HG02571 (cell line): ENCODE measurements at regions not wholly inside any gene's neighbourhood (a gene's known extent, or its start where the extent isn't known, plus 50 kb on each side); places are given as distances from the start of the nearest gene placed in this dataset.
"Not testable (repeated sequence)": the region's sequence is repeated elsewhere in the genome, so short reads cannot be mapped to it uniquely, and the experiment has no call there.

ENCODE experiments used
- ATAC-seq: cut with Tn5 transposase; IDR thresholded peaks from one replicate; pipeline ENCODE4 v1.9.1; 2021; ENCODE audit warnings: mild to moderate bottlenecking, moderate library complexity; ENCODE audit not compliant: unreplicated experiment

DNA sequence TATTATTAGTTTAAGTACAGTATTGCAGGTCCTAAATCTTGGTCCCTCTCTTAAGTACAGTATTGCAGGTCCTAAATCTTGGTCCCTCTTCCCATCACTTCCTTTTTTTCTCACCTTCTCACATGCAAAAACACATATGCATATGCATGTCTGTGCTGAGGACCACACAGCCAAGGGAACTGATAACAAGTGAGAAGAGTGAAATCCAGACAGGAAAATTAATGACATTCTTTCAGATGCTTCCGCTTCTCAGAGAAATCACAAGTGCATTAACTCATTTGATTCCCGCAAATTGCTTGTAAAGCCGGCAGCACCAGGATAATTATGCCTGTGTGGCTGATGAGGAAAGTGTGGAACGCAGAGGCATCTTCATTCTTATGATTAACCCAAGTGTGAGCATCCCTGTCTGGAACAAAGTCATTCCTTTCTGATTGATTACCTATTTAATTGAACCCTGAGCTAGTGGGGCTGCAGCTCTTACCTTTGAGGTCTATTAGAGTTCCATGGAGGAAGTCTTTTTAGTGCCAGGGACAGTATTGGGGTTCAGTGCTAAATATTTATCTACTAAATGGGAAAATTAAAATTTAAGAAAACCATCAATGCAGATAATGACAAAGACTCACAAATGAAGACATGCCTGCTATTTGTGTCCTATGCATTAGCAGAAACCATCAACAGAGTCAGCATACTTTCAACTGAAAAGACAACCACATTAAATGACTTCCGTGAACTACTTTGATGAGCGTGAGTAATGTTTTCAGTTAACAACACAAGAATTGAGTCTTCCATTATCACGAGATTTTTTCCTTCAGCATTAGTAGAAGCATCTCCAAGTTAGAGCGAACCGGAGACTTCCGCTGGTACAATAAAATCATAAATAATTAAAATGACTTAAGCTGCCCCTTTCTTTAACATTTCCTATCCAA is 220.4 kb upstream of the SLC35G4 start:
- no peak for ATAC-seq

DNA sequence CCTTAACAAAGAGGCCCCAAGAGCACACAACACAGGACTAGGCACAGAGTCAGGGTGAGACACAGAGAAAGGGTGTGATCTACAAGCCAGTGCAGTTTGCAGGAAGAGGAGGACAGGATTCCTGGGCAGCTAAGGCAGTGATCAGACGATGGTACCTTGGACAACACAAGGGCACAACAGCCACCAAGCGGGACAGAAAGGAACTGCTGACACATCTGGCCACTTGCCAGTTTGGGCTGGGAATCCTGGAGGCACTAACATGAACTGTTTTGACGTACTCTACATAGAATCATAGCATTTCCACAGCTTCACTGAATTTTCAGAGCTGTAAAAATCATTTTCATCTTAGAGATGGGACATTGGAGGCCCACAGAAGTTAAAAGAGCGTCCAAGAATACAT is 221.5 kb upstream of the SLC35G4 start:
- no peak for ATAC-seq

DNA sequence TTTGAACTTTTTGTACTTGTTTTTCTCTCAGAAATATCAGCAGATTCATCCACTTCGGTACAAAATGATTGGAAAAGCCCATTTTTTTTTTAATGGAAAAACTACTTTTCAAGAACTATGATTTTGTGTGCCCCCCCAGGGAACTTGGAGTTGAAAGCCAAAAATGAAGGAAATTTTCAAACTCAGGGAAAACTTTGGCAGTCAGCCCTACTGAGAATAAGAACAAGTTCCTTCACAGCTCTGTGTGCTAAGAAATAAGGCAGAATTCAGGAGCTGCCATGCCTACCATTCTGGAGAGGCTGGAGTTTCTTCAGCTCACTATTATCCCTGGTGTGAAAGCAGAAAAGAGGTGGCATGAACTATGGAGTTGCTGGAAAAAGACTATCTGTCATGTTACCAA is 226.0 kb upstream of the SLC35G4 start:
- no peak for ATAC-seq

DNA sequence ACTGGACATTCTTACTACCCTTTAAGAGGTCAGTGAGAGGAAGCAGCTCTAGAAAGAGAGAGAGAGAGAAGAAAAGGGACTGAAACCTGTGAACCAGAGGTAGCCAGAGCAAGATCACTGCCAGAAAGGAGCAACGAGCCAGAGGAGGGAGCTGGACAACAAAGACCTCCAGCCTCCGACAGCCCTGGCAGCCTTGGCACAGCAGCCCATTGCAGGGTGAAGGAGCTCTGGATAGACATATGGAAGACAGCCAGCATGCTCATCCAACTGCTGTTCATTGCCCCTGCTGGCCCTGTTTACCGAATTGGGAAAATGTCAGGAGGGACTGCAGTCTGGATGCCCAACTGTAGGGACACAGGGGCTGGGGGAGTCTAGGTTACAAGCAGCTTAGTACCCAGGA is 228.4 kb upstream of the SLC35G4 start:
- ATAC-seq, result no peak

DNA sequence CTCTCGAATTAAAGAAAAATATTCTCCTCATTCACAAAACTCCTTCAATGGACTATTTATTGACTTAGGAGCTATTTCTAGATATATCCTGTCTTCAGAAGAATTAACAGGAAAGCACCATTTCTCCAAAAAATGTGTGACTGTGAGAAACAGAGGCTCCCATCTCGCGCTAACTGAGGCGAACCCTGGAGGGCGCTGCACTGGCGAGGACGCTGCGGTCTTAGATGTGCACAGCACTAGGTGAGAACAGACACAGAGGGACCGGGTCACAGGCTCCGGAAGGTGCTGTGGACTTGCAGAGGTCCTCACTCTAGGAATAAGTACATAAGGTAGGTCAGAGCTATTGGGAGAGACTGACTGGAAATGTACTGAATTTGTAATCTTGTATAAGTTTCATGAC is 229.7 kb upstream of the SLC35G4 start:
- no peak for ATAC-seq

DNA sequence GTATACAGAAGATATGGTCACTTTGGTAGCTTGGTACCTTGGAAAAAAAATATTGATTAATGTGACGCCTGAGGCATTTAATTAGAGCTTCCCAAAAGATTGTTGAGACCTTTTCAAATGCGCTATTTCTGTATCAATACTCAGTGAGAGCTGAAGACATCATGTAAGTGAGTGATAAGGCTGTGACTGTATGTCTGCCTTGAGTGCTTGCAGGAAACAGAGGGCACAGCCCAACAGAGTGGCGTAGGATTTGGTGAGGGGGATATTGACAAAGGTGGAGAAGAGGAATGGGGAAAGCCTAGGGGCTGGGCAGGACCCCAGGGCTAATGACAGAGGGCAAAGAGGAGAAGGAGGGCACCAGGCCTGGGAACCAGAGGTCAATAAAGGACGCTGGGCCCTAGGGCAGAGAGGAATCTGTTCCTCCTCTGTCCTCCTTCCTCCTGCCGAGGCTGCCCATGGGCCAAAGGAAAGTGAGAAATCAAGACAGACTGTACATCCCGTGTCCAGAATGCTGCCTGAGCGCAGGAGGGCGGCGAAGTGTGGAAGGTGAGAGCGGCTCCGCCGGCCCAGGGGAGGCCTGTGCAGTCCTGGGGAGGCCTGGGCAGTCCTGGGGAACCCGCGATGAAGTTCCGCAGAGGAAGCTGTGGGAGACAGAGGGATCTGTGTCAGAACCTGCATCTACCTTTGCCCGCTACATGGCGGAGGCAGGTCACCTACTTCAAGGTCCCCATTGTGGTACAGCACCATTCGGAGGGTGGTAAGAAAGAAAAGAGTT is 228.6 kb upstream of the PIEZO2 start:
- ATAC-seq, result no peak

DNA sequence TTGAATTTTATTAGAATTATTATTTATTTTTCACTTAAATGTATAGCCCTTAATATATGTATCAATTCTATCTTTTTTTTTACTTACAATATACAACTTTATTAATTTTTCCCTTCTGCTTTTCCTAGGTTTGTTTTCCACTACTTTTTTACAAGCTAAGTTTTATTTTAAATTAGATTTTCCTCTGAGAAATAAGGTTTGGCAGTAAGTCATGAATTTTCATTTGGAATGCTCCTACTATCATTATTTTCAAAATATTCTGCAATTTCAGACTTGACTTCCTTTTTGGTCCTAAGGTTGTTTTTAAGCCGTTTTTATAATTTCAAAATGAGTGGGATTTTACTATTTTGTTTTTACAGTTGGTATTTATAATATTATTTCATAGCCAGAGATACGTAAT is 222.8 kb upstream of the PIEZO2 start:
- no peak for ATAC-seq

DNA sequence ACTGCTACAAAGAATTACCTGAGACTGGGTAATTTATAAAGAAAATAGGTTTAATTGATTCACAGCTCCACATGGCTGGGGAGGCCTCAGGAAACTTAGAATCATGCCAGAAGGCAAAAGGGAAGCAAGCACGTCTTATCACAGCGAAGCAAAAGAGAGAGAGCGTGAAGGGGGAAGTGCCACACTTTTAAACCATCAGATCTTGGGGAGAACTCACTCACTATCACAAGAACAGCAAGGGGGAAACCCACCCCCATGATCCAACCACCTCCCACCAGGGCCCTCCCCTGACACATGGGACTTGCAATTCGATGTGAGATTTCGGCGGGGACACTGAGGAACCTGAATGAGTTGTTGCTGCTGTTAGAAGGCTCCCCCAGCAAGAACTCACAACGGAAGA is 220.2 kb upstream of the PIEZO2 start:
- no peak for ATAC-seq

DNA sequence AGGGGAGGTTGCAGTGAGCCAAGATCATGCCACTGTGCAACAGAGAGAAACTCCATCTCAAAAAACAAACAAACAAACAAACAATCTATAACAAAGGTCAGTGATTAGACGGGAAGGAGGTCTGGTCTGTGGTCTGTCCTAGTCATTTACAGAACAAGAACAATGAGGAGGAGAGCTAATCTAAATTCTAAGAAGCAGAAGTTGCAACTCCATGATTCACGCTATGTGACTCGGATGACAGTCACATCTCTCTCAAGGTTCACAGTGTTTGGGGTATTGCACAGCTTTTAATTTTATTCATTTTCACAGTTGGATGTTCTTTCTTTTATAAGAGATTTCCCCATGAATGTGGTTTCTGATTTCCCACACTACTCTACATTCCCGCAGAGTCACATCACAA is 218.7 kb upstream of the PIEZO2 start:
- ATAC-seq, result no peak

DNA sequence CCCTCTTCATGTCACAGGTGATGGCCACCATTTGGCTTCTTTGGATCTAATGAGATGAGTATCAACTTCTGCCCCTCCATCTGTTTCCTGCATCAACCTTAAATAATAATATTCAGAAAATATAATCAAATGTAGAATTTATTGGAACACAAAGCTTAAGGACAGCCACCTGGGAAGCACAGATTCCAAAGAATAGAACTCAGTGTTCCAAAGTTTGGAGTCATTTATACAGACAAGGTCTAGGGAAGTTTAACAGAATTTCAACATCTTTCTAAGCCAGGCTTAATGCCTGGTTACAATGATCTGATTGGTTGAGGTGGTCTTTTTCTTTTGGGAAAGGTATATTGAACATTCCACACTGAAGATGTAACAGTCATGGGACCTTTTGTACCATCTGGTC is 218.0 kb upstream of the PIEZO2 start:
- no peak for ATAC-seq

DNA sequence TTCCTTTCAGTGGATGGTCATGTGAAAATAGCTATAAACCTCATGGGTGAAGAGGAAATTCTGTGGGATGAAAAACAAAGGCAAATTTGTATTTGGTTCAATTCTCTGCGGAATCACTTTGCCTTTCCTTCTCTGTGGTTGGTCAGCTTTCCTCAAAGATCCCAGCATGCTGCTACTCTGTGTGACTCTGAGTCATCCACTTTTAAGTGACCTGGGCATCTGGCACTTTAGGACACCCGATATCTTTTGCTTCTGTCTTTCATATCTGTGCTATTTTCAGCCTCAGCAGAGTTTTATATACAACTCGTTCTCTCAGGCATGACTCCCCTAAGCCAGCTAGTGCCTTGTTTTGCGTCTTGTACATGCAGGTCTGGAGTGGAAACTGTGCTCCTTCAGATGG is 217.0 kb upstream of the PIEZO2 start:
- no peak for ATAC-seq

DNA sequence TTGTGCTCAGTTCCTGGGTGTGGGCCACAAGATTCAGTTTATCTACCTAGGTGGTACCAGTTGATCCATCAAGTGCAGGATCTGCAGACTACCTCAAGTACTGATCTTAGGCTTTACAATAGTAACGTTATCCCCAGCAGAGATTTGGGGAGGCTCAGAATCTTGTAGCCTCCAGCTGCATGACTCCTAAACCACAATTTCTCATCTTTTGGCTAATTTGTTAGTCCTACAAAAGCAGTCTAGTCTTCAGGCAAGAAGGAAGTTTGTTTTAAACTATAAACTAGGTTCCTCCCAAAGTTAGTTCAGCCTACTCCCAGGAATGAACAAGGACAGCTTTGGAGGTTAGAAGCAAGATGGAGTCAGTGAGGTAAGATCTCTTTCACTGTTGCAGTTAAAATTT is 213.5 kb upstream of the PIEZO2 start:
- ATAC-seq, result no peak

DNA sequence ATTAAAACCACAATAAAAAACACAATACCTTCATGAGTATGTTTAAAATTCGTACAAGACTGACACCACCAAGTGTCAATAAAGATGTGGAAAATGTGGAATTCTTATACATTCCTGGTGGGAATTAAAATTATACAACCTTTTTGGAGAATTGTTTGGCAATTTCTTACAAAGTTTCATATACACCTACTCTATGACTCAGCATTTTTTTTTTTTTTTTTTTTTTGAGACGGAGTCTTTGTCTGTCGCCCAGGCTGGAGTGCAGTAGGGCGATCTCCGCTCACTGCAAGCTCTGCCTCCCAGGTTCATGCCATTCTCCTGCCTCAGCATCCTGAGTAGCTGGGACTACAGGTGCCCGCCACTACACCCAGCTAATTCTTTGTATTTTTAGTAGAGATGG is 212.5 kb upstream of the PIEZO2 start:
- ATAC-seq, result not testable (repeated sequence)

DNA sequence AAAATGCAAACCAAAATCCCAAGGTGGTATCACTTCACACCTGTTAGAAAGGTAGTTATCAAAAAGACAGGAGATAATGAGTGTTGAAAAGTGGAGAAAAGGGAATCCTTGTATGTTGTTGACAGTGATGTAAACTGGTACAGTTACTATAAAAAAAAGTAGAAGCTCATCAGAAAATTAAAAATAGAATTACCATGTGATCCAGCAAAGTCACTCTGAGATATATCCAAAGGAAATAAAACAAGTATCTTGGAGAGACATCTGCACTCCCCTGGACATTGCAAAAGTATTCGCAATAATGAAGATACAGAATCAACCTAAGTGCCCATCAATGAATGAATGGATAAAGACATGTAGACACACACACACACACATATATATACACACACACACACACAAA is 208.3 kb upstream of the PIEZO2 start:
- no peak for ATAC-seq

DNA sequence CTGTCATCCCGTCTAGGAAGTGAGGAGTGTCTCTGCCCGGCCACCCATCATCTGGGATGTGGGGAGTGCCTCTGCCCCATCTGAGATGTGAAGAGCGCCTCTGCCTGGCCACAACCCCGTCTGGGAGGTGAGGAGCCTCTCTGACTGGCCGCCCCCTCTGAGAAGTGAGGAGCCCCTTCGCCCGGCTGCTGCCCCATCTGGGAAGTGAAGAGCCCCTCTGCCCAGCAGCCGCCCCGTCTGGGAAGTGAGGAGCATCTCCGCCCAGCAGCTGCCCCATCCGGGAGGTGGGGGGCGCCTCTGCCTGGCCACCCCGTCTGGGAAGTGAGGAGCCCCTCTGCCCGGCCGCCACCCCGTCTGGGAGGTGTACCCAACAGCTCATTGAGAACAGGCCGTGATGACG is 195.2 kb upstream of the PIEZO2 start:
- not testable (repeated sequence) for ATAC-seq

DNA sequence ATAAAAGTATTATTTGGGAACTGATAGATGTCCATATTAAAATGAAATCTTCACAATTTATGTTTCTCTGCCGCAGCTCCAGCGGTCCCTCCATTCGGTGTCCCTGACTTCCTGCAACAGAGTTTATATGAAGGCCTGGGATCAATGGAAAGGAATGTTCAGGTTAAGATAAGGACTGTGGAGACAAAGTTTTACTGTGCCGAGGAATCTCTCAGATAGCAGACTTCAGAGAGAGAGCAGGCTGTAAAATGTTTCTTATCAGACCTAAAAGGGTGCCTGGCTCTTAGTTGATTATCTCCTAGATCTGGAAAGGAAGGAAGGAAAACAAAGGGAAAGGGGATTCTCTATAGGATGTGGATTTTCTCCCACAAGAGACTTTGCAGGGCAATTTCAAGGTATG is 193.7 kb upstream of the PIEZO2 start:
- no peak for ATAC-seq

DNA sequence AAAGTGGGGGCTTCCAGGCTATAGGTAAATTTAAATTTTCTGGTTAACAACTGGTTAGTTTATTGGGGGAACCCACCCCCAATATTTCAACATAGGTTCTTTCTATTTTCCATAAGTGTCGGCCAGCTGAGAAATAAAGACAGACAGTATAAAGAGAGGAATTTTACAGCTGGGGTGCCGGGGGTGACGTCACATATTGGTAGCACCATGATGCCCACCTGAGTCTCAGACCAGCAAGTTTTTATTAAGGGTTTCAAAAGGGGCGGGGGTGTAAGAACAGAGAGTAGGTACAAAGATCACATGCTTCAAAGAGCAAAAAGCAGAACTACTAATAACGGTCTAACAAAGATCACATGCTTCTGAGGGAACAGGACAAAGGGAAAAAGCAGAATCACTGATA is 192.7 kb upstream of the PIEZO2 start:
- ATAC-seq, result not testable (repeated sequence)

DNA sequence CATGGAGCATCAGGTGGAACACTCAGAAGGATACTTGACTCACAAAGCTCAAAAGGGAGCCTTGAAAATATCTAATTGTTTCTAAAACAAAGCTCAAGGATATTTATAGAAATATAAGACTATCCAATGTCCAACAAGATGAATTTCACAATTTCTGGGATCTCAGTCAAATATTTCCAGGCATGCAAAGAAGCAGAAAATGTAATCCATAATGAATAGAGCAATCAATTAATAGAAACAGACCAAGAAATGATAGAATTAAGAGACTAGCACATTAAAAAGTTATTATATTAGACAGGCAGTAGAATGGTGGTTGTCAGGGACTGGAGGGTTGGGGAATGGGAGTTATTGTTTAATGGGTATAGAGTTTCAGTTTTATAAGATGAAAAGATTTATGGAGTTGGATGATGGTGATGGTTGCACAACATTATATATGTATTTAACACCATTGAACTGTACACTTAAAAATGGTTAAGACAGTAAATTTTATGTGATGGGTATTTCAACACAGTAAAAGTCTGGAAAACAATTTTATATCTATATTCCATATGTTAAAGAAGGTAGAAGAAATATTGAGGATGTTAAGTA is 189.9 kb upstream of the PIEZO2 start:
- ATAC-seq, result no peak

DNA sequence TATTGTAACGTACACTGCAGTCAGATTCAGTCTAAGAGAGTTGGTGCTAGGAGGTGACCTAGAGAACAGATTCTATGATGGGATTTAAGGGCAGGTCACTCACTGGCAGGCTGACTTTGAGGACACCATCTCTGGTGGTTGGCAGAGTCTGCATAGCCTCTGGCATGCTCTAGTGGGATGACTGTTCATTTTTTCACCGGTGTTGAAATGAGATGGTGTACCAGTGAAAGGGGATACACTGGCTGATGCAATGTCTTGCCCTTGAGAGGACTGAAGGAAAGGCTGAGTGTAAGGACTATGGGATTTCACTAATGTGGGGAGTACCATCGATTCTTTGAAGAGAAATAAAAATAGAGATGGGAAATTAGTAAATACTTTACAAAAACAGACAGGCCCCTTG is 186.9 kb upstream of the PIEZO2 start:
- ATAC-seq, result no peak

DNA sequence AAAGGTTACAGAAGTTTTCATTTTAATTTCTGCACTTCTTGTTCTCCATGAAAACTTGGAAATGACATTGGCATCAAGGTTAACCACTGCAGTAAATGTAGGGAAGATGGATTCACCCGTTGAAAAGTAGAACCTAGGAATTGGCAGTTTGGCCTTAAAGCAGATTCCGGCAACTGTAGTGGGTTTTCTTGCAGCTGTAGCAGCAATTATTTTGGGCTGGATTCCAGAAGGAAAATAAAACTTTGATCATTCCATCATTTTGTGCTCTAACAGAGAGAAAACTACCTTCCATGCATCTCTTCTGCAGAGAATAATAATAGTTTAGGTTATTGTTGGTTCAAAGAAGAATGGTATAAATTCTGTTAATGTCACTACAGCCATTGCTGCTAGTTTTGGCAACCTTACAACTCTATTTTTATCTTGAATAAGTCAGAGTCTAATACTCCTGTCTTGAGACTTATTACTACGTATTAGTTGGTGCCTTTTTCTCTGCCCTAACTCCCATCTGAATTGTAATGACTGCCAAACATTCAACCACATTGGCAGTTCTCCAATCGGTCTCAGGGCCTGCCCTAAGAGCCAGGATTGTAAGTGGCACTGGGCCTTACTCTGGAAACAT is 178.1 kb upstream of the PIEZO2 start:
- no peak for ATAC-seq
